GM04504 (cell line): ENCODE measurements at regions not wholly inside any gene's neighbourhood (a gene's known extent, or its start where the extent isn't known, plus 50 kb on each side); places are given as distances from the start of the nearest gene placed in this dataset.
"Not testable (repeated sequence)": the region's sequence is repeated elsewhere in the genome, so short reads cannot be mapped to it uniquely, and the experiment has no call there.

ENCODE experiments used
- DNase-seq: peaks from one replicate; pipeline ENCODE4 v3.0.0-alpha.2; 2012; ENCODE audit warnings: low read depth

- no peak for DNase-seq
These were observed 136.7 kb downstream of the FGF10 start for GRCh38 chr5:44252545-44252944.

- DNase-seq: no peak
These were observed 142.2 kb downstream of the FGF10 start for GRCh38 chr5:44246986-44247385.

- DNase-seq: no peak
These were observed 143.3 kb downstream of the FGF10 start for GRCh38 chr5:44245935-44246334.

DNA sequence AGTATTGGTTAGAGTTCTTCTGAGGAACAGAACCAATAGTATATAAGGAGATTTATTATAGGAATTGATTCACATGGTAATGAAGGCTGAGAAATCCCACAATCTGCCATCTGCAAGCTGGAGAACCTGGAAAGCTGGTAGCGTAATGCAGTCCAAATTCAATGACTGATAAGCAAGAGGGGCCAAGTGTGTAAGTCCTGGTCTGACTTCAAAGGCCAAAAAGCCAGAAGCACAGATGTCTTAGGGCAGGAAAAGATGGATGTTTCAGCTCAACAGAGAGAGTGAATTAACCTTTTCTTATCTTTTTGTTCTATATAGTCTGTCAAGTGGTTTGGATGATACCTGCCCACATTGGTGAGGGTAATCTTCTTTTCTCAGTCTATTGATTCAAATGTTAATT lies 146.4 kb downstream of the FGF10 start:
- no peak for DNase-seq

- DNase-seq: no peak
These were observed 153.2 kb downstream of the FGF10 start for GRCh38 chr5:44236040-44236439.

DNA sequence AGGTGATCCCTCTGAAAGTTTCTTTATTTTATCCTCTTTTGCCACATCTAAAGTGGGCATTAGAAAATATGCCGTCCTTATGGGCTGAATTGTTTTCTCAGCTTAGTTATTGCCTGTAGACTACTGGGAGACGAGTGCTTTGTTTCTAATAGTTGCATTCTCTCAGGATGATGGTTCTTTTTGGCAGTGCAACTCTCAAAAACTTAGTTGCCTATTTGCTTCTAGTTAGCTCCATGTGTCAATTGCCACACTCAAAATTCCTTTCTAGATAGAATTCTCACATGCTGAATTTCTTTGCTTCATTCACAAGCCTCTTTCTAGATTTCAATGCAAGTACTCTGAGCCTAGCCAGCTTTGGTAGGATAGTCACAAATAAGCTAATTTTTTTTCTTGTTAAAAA lies 155.5 kb downstream of the FGF10 start:
- peak; percentile 11 for DNase-seq

DNA sequence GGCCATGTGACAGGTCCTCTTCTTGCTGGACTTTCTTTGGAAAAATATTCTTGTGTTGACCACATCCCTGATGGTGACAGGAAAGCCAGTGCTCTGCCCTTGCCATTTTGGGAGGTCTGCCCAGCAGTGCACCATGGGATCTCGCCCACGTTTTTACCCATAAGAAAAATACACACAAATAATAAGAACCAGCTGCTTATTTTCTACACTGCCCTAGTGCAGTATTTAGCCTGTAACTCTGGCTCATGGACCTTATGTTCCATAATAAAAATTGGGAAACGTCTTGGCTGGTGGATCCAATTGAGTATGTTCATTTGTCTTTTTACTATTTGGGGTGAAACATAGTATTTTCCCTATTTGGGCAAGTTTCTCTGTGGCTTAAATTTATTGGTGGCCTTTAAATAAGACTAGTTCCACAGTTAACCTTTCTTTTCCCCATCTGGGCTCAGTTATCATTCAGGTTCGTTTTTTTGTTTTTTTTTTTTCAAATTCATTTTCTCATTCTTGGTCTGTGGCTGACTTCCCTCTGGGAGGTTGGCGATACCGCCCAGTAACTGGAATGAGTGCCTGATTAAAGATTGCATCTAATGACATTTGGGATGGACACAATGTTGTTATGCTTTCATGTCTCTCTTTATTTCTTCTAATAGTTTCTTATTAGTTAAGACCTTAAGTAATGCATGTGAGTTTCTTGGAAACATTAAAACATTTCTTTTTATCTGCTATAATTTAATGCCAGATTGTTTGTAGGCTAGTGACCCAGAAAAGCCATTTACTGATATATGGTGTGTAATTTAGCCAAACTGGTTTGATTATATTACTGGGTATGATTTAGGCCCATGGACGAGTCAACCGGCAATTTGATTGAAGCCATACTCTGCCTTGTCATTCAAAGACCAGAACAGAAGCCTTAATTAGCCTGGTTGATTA lies 163.7 kb downstream of the FGF10 start:
- DNase-seq: no peak

DNA sequence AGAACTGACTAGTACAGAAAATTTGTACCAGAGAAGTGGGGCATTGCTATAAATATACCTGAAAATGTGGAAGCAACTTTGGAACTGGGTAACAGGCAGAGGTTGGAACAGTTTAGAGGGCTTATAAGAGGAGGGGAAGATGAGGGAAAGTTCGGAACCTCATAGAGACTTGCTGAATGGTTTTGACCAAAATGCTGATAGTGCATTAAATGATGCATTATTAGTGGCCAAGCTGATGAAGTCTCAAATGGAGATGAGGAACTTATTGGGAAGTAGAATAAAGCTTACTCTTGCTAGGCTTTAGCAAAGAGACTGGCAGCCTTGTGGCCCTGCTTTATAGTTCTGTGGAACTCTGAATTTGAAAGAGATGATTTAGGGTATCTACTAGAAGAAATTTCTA lies 189.8 kb downstream of the FGF10 start:
- no peak for DNase-seq

GRCh38 chr5:44189255-44189654 lies 200.0 kb downstream of the FGF10 start:
- DNase-seq: no peak

DNA sequence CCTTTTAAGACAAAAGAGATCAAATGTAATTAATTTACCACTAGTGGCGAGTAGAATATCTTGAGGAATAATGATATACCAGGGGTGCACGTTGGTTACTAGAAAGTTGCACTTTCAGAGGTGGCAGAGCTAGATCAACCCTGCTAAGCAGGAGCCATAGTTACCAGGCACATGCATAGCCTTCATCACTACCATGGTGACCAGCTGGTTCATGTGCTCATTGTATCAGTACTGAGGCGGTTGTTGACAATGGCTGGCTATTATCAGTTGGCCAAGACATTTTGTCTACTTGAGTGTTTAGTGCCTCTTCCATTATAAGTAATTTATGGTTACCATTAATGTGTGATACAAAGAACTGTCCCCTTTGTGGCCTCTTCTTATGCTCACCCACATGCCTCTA lies 201.2 kb downstream of the FGF10 start:
- no peak for DNase-seq

DNA sequence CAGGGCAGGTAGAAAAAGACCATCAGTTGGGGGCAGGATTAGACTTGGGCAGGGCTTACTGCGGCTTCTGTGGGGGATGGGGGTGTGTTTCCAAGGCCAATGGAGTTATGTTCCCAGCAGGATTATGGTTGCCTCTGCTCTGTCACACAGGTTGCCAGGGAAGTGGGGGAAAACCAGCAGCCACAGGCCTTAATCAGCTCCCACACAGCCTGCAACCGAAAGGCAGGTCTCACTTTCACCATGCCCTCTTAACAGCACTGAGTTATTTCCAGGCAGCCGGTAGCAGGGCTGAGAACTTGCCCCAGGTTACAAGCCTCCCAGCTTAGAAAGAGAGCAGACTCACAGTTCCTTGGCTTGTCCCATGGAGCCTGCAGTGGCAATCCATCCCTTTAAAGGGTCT lies 205.5 kb downstream of the FGF10 start:
- no peak for DNase-seq

GRCh38 chr5:44183312-44183711 lies 205.9 kb downstream of the FGF10 start:
- DNase-seq: no peak

DNA sequence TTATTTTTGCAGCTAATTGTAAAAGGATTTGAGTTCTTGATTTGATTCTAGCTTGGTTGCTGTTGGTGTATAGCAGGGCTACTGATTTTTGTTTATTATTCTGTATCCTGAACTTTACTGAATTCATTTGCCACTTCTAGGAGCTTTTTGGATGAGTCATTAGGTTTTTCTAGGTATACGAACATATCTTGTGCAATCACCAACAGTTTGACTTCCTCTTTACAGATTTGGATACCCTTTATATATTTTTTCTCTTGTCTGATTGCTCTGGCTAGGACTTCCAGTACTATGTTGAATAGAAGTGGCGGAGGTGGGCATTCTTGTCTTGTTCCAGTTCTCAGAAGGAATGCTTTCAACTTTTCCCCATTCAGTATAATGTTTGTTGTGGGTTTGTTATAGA lies 210.8 kb downstream of the FGF10 start:
- DNase-seq: no peak

- no peak for DNase-seq
These were observed 221.7 kb downstream of the FGF10 start for GRCh38 chr5:44167540-44167939.

GRCh38 chr5:44160369-44160768 lies 228.9 kb downstream of the FGF10 start:
- no peak for DNase-seq

- DNase-seq: no peak
These were observed 239.0 kb downstream of the FGF10 start for GRCh38 chr5:44150075-44150723.

DNA sequence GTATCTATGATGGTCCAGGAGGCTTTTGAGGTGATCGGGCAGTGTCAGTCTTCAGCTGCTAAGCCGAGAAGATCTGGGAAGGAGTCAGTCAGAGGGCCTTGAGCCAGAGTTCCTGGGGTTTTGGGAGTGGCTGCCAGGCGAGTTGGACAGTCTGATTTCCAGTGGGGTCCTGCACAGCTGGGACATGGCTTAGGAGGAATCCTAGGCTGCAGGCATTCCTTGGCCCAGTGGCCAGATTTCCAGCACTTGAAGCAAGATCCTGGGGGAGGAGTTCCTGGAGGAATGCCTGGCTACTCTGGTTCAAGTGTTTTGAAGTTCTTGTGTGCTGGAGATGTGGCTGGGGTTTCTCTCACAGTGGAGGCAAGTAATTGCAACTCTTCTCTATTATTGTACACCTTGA lies 271.3 kb downstream of the FGF10 start:
- not testable (repeated sequence) for DNase-seq

DNA sequence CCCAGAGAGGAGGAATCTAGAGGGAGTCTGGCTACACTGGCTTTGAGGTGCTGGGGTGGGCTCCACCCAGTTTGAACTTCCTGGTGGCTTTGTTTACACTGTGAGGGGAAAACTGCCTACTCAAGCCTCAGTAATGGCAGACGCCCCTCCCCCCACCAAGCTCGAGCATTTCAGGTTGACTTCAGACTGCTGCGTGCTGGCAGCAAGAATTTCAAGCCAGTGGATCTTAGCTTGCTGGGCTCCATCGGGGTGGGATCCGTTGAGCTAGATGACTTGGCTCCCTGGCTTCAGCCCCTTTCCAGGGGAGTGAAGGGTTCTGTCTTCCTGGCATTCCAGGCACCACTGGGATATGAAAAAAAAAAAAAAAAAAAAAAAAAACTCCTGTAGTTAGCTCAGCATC lies 281.0 kb downstream of the FGF10 start:
- not testable (repeated sequence) for DNase-seq

- no peak for DNase-seq
These were observed 289.6 kb downstream of the FGF10 start for GRCh38 chr5:44099643-44100042.

- no peak for DNase-seq
These were observed 299.6 kb downstream of the FGF10 start for GRCh38 chr5:44089424-44090144.

DNA sequence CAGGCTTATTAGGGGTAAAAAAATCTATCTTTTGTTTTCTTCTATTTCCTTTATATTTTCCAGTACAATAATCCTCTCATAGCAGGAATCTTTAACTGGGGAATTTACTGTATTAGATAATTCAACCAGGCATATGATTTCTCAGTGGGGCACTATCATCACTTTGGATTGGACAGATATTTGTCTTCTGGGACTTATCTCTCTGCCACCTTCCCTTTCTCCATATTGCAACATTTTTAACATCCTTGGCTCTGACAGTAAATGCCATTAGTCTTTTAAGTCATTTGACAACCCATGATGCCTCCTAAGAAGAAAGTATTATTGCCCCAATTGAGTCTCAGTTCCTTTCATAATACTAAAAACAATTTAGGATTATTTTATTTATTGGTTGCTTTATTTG lies 304.1 kb downstream of the FGF10 start:
- DNase-seq: no peak

DNA sequence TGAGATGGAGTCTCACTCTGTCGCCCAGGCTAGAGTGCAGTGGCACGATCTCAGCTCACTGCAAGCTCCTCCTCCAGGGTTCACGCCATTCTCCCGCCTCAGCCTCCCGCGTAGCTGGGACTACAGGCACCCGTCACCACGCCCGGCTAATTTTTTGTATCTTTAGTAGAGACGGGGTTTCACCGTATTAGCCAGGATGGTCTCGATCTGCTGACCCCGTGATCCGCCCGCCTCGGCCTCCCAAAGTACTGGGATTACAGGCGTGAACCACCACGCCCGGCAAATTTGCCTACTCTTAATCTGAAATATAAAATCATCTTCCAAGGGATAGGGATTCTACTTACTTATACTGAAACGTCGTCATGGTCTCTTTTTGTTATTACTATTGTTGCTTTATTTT lies 314.7 kb downstream of the FGF10 start:
- not testable (repeated sequence) for DNase-seq

GRCh38 chr5:44051591-44051990 lies 337.6 kb downstream of the FGF10 start:
- DNase-seq: no peak
